GM19328 (cell line): ENCODE measurements at regions not wholly inside any gene's neighbourhood (a gene's known extent, or its start where the extent isn't known, plus 50 kb on each side); places are given as distances from the start of the nearest gene placed in this dataset.
"Not testable (repeated sequence)": the region's sequence is repeated elsewhere in the genome, so short reads cannot be mapped to it uniquely, and the experiment has no call there.

Experiments
- ATAC-seq: cut with Tn5 transposase; IDR thresholded peaks from one replicate; pipeline ENCODE4 v1.9.1; 2021; ENCODE audit warnings: mild to moderate bottlenecking, moderate library complexity; ENCODE audit not compliant: unreplicated experiment

DNA sequence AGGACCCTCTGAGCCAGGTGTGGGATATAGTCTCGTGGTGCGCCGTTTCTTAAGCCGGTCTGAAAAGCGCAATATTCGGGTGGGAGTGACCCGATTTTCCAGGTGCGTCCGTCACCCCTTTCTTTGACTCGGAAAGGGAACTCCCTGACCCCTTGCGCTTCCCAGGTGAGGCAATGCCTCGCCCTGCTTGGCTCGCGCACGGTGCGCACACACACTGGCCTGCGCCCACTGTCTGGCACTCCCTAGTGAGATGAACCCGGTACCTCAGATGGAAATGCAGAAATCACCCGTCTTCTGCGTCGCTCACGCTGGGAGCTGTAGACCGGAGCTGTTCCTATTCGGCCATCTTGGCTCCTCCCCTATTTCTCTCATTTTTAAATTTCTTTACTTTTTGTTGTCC is 562.4 kb upstream of the RAB6C start:
- ATAC-seq = not testable (repeated sequence)

GRCh38 chr2:129422028-129422427 is 557.4 kb upstream of the RAB6C start:
- no peak for ATAC-seq

DNA sequence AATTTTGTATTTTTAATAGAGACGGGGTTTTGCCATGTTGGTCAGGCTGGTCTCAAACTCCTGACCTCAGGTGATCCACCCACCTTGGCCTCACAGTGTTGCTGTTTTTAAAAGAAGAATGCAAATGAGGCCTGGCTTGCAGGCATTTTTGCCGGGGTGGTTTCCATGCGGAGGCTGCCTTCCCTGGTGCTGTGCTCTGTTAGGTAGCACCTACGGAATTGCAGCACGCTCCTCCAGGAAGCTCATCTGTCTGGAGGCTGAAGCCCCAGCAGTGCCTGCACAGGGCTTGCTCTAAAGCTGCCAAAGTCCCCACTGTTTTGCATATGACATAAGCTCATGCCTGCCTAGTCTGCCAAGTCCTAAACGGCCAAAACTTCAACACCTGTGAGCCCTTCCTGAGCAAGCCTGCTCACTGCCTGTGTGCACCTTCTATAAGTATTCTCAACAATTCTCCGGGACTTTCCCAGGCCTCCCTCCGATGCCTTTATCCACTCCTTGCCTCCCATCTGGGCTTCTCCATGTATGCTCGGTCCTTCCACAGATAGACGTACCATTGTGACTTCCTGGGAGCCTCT is 551.3 kb upstream of the RAB6C start:
- no peak for ATAC-seq

DNA sequence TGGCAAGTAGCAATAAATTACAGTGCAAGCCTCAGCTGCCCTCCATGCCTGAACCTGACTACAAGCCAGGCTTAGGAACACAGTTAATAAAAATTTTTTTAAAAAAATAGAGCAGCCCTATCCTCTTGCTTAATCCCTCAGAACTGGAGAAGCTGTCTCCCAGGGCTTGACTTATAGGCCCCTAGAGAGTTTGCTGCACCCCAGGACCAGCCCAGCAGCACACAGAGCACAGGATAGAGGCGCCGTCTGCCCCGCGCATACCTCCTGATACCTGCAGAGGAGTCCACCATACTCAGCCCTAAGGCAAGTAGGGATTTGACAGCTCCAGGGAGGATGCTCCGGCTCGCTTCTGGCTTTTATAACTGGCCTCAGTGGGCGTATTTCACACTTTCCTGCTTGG is 548.6 kb upstream of the RAB6C start:
- no peak for ATAC-seq

DNA sequence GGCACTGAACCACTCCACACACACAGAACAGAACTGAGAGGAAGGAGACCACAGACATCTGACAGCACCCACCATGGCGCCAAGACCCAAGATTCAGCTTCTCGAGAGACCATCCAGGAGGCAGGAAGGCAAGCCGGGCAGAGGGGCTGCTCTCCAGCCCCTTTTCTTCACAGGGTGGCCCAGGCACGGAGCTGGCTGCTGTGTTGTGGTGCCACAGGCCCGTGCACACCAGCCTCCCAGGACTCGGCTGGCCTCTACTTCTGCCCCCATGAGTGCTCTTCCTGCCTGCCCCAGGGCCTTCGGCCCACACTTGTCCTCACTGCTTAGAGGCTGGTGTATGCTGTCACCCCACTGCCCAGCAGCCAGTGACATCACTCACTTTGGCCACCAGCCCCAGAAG is 547.6 kb upstream of the RAB6C start:
- no peak for ATAC-seq

- ATAC-seq = no peak
Observed at GRCh38 chr2:129436809-129437208, 542.7 kb upstream of the RAB6C start.

DNA sequence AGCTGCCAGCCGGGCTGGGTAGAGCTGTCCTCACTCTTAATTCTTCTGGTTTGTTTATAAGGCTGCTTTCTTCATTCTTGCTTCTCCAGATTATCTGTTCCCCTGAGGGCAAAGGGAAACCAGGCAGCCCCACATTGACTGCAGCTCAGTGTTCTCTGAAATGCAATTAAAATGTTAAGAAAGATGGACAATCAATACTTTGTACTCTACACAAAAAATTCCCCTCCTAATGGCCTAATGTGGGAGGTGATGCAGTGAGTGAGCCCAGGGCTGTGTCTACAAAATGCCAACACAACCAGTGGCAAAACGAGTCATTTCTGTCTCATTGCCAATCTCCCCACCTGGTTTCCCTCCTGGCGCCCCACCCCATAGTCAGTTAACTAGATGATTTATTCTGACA is 541.7 kb upstream of the RAB6C start:
- ATAC-seq = no peak

DNA sequence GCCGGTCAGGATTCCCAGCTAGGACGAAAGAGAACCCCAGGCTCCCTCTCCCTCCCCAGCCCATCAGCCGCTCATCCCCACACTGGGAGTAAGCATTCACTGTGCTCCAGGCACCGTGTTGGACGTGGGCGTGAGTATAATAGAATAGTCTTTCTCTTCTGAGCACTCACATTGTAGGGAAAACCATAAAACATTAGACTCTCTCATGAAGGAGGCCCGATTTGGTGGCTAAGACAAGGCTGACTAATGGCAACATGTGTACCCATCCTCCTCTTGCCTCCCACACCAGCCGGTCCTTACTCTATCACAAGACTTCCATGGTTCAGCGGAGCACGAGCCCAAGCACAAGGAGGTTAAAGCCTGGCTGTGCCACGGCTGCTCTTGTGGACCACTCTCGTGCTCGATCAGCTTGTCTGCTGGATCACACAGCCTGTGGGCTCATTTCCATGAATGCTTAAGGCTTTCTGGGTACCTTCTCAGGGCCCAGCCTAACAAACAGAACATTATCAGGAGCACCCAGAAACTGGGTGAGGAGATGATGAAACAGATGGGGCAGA is 540.9 kb upstream of the RAB6C start:
- no peak for ATAC-seq

DNA sequence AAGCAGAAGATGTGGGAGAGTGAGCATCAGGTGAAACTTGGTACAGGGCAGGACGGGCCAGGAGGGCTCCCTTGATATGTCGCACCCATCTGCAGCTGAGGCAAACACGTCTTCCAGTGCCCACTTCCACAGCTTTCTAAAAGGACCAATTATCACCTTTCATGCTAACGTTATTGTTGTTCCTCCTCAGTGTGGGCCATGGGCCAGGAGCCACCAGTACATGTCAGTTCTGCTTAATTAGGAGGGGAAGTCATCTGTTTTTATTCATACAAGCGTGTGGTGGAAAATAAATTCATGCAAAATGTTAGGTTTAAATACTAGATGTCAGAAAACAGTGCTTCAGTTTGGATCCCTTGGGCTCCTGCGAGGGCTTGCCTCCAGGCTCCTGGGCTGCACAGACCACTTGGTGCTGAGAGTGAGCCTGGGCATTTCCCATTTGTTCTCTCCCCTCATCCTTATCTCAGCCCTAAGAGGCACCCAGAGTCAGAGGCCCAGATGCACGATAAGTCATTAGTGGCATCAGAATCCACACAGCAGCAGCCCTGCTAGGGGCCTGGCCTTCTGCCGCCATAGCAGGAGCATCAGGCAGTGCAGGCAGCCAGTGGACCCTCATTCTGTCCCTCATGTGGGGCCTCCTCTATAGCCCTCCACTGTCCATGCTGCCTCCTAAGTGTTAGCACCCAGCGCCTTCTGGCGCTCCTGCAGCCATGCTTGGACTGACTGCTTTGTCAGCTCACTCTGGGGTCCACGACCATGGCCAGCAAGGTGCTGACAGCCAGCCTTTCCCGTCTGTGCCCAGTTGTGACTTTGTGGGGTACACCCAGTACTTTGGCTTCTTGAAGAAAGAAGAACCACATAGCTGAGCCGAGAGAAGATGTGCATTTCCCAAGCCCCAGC is 539.8 kb upstream of the RAB6C start:
- no peak for ATAC-seq

GRCh38 chr2:129441610-129442009 is 537.9 kb upstream of the RAB6C start:
- no peak for ATAC-seq

- no peak for ATAC-seq
Observed at GRCh38 chr2:129443235-129443864, 536.1 kb upstream of the RAB6C start.

- no peak for ATAC-seq
Observed at GRCh38 chr2:129443865-129444739, 535.4 kb upstream of the RAB6C start.

DNA sequence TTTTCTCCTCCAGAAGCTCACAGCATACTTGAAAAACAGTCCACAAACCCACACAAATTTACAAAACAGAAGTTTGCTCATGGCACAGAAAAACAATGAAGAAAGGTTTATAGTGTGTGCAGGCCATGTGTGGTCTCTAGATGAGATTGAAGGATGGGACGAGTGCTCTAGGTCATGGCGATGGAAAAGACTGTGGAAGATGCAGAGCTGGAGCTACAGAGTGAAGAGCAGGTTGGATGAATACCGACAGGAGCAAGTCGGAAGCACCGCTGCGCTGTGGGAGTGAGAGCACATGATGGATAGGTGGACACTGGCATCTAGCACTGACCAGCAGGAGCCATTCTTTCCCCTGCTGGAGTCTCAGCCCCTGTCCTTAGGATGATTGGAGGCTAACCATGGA is 534.7 kb upstream of the RAB6C start:
- no peak for ATAC-seq

DNA sequence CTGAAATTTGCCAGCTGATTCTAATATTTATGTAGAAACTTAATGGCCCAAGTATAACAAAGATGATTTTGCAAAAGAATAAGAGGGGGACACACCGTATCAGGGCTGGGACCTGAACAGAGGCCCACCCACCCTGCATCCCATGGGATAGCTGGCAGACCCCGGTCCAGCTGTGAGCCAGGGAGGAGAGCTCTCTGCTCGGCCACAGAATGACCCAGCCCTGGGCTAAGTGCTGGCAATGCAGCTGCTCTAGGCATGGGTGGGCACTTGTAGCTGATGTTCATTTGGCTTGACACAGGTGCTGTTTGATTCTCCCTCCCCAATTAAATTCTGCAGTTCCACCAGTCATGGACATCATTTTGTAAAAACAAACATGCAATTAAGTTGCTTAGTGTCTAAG is 522.8 kb upstream of the RAB6C start:
- ATAC-seq = no peak

- ATAC-seq = no peak
Observed at GRCh38 chr2:129457277-129457818, 522.1 kb upstream of the RAB6C start.

- no peak for ATAC-seq
Observed at GRCh38 chr2:129458006-129458405, 521.5 kb upstream of the RAB6C start.

DNA sequence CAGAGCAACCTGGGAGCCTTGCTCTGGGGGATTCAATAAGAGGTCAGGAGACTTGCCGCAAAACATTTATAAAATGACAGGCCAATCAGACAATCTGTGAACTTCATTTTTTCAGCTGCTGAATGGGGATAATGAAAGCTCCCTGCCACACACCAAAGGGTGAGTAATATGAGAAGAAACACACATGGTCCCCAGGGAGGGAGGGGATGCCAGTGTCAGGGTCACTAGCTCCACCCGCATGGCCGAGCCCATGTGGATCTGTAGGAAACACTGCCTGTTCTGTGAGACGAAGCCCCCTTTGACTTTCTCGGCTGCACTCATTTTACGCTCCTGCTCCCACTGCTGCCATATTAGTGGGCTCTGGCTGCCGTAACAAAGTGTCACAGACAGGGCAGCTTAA is 521.0 kb upstream of the RAB6C start:
- no peak for ATAC-seq

- ATAC-seq = no peak
Observed at GRCh38 chr2:129459200-129459876, 520.1 kb upstream of the RAB6C start.

GRCh38 chr2:129459881-129460280 is 519.6 kb upstream of the RAB6C start:
- no peak for ATAC-seq
